ENCODE measurements at regions not wholly inside any gene's neighbourhood (a gene's known extent, or its start where the extent isn't known, plus 50 kb on each side); places are given as distances from the start of the nearest gene placed in this dataset.

GRCh38 chr7:13126347-13126746 is 438.9 kb downstream of the ARL4A start:
- TF ChIP-seq REST (IDR thresholded peaks at IDR 0.05; ENCODE audit: insufficient read depth in 1 of 2, low read depth in 2 of 2, low read length in 2 of 2) = no peak
- no peak for TF ChIP-seq SIN3A (IDR thresholded peaks at IDR 0.05; ENCODE audit: borderline replicate concordance, insufficient read depth, low read length)

DNA sequence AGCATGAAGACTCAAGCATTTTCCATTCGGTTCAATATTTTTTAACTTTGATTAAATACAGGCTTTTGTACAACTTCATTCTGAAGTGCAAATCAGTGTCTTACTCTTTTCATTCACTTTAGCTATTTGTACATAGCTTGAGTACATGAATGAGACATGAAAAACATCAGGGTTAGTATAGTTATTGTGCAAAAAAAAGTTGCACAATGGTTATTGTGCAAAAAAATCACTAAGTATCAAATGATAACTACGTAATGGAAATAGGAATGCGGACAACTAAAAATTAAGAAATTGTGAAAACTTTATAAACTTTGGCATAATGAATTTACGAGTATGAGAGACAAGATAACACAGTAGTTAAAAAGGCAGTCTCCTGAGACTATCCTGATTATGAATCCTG is 442.9 kb downstream of the ARL4A start:
- TF ChIP-seq POLR2AphosphoS5 (IDR thresholded peaks at IDR 0.05; ENCODE audit: low read depth, low read length) = no peak
- TF ChIP-seq TAF1 (IDR thresholded peaks at IDR 0.05; ENCODE audit: borderline replicate concordance, insufficient read depth, low read length) = no peak
- no peak for TF ChIP-seq SIN3A (IDR thresholded peaks at IDR 0.05; ENCODE audit: borderline replicate concordance, insufficient read depth, low read length)
- TF ChIP-seq FOXP2 (optimal IDR thresholded peaks at IDR 0.05; ENCODE audit: borderline replicate concordance, extremely low read depth, extremely low read length, insufficient read depth) = no peak
- TF ChIP-seq REST (IDR thresholded peaks at IDR 0.05; ENCODE audit: insufficient read depth in 1 of 2, low read depth in 2 of 2, low read length in 2 of 2) = no peak

- TF ChIP-seq TAF1 (IDR thresholded peaks at IDR 0.05; ENCODE audit: borderline replicate concordance, insufficient read depth, low read length) (no peak), SIN3A (IDR thresholded peaks at IDR 0.05; ENCODE audit: borderline replicate concordance, insufficient read depth, low read length) (no peak), FOXP2 (optimal IDR thresholded peaks at IDR 0.05; ENCODE audit: borderline replicate concordance, extremely low read depth, extremely low read length, insufficient read depth) (no peak), POLR2AphosphoS5 (IDR thresholded peaks at IDR 0.05; ENCODE audit: low read depth, low read length) (no peak), REST (IDR thresholded peaks at IDR 0.05; ENCODE audit: insufficient read depth in 1 of 2, low read depth in 2 of 2, low read length in 2 of 2) (no peak)
These were observed 444.9 kb downstream of the ARL4A start for GRCh38 chr7:13132314-13132713.

- TF ChIP-seq POLR2AphosphoS5 (IDR thresholded peaks at IDR 0.05; ENCODE audit: low read depth, low read length) = no peak
- no peak for TF ChIP-seq SIN3A (IDR thresholded peaks at IDR 0.05; ENCODE audit: borderline replicate concordance, insufficient read depth, low read length)
- no peak for TF ChIP-seq REST (IDR thresholded peaks at IDR 0.05; ENCODE audit: insufficient read depth in 1 of 2, low read depth in 2 of 2, low read length in 2 of 2)
- TF ChIP-seq TAF1 (IDR thresholded peaks at IDR 0.05; ENCODE audit: borderline replicate concordance, insufficient read depth, low read length) = no peak
- TF ChIP-seq FOXP2 (optimal IDR thresholded peaks at IDR 0.05; ENCODE audit: borderline replicate concordance, extremely low read depth, extremely low read length, insufficient read depth) = no peak
These were observed 452.0 kb downstream of the ARL4A start for GRCh38 chr7:13139436-13139835.

DNA sequence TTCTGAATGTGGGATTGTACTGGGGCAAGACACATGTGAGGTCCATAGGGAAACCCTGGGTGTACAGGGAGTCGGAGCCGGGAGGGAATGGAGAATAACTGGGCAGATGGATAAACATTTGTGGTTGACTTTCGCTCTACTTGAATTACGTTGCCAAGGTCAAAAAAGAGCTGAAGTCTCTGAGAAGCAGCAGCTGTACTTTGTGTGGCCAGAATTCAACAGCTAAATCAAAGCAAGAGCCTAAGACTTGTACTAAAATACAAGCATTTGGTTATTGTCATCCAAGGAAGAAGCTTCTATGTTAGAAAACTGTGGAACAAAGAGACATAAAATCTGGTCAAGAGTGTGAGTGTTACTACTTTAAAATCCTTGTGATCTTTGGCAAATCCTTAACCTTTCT is 457.2 kb downstream of the ARL4A start:
- TF ChIP-seq REST (IDR thresholded peaks at IDR 0.05; ENCODE audit: insufficient read depth in 1 of 2, low read depth in 2 of 2, low read length in 2 of 2) (no peak), FOXP2 (optimal IDR thresholded peaks at IDR 0.05; ENCODE audit: borderline replicate concordance, extremely low read depth, extremely low read length, insufficient read depth) (no peak), POLR2AphosphoS5 (IDR thresholded peaks at IDR 0.05; ENCODE audit: low read depth, low read length) (no peak), TAF1 (IDR thresholded peaks at IDR 0.05; ENCODE audit: borderline replicate concordance, insufficient read depth, low read length) (no peak), SIN3A (IDR thresholded peaks at IDR 0.05; ENCODE audit: borderline replicate concordance, insufficient read depth, low read length) (no peak)
